Activated CD4-positive, alpha-beta T cell treated with anti-CD3 and anti-CD28 coated beads for 4 hours (primary cell): ENCODE measurements at regions not wholly inside any gene's neighbourhood (a gene's known extent, or its start where the extent isn't known, plus 50 kb on each side); places are given as distances from the start of the nearest gene placed in this dataset.
"Not testable (repeated sequence)": the region's sequence is repeated elsewhere in the genome, so short reads cannot be mapped to it uniquely, and the experiment has no call there.

Experiments
- DNase-seq, 2 donors: peaks; one replicate each; pipeline ENCODE4 v3.0.0-alpha.2; 2020

- no peak for DNase-seq
Measured at GRCh38 chr2:17249249-17249648, 269.0 kb downstream of the RAD51AP2 start.

- no peak for DNase-seq
Measured at GRCh38 chr2:17245906-17246305, 272.3 kb downstream of the RAD51AP2 start.

- no peak for DNase-seq
Measured at GRCh38 chr2:17242813-17243485, 275.3 kb downstream of the RAD51AP2 start.

GRCh38 chr2:17239550-17239949 is 278.7 kb downstream of the RAD51AP2 start:
- no peak for DNase-seq

GRCh38 chr2:17235167-17235566 is 283.1 kb downstream of the RAD51AP2 start:
- DNase-seq = no peak

- DNase-seq = no peak
Measured at GRCh38 chr2:17232776-17233556, 285.3 kb downstream of the RAD51AP2 start.

GRCh38 chr2:17231394-17231965 is 286.8 kb downstream of the RAD51AP2 start:
- no peak for DNase-seq

- DNase-seq = no peak
Measured at GRCh38 chr2:17229414-17229813, 288.8 kb downstream of the RAD51AP2 start.

- no peak for DNase-seq
Measured at GRCh38 chr2:17228461-17228860, 289.8 kb downstream of the RAD51AP2 start.

- no peak for DNase-seq
Measured at GRCh38 chr2:17227856-17228255, 290.4 kb downstream of the RAD51AP2 start.

- no peak for DNase-seq
Measured at GRCh38 chr2:17226941-17227490, 291.2 kb downstream of the RAD51AP2 start.

GRCh38 chr2:17223211-17223610 is 295.0 kb downstream of the RAD51AP2 start:
- no peak for DNase-seq

- DNase-seq = no peak
Measured at GRCh38 chr2:17208511-17208910, 309.7 kb downstream of the RAD51AP2 start.

GRCh38 chr2:17206771-17207170 is 311.5 kb downstream of the RAD51AP2 start:
- DNase-seq = no peak

- not testable (repeated sequence) for DNase-seq
Measured at GRCh38 chr2:17204214-17204613, 314.0 kb downstream of the RAD51AP2 start.

- not testable (repeated sequence) for DNase-seq
Measured at GRCh38 chr2:17202628-17203027, 315.6 kb downstream of the RAD51AP2 start.

GRCh38 chr2:17199741-17200140 is 318.5 kb downstream of the RAD51AP2 start:
- DNase-seq = no peak

- no peak for DNase-seq
Measured at GRCh38 chr2:17196380-17196779, 321.9 kb downstream of the RAD51AP2 start.

GRCh38 chr2:17195016-17195415 is 323.2 kb downstream of the RAD51AP2 start:
- no peak for DNase-seq

- no peak for DNase-seq
Measured at GRCh38 chr2:17194083-17194482, 324.2 kb downstream of the RAD51AP2 start.

- DNase-seq = not testable (repeated sequence)
Measured at GRCh38 chr2:17193433-17193890, 324.8 kb downstream of the RAD51AP2 start.

- no peak for DNase-seq
Measured at GRCh38 chr2:17191223-17191622, 327.0 kb downstream of the RAD51AP2 start.

GRCh38 chr2:17190527-17190926 is 327.7 kb downstream of the RAD51AP2 start:
- no peak for DNase-seq

GRCh38 chr2:17188721-17189120 is 329.5 kb downstream of the RAD51AP2 start:
- no peak for DNase-seq
